ENCODE measurements at regions not wholly inside any gene's neighbourhood (a gene's known extent, or its start where the extent isn't known, plus 50 kb on each side); places are given as distances from the start of the nearest gene placed in this dataset.

GRCh38 chr10:121356183-121356582, 242.1 kb downstream of the FGFR2 start:
- TF ChIP-seq CTCF (IDR thresholded peaks at IDR 0.05; ENCODE audit: low read depth, low read length), result no peak
- no peak for DNase-seq (ENCODE audit: low read depth in 2 of 2)
- no peak overlapping the region for H3K4me3 ChIP-seq (replicated peaks in 1 of 2; ENCODE audit: low read depth in 2 of 2, low read length in 2 of 2)

GRCh38 chr10:121357401-121357800, 240.8 kb downstream of the FGFR2 start:
- no peak for TF ChIP-seq CTCF (IDR thresholded peaks at IDR 0.05; ENCODE audit: low read depth, low read length)
- no peak for DNase-seq (ENCODE audit: low read depth in 2 of 2)

GRCh38 chr10:121362026-121362425, 236.2 kb downstream of the FGFR2 start:
- no peak for DNase-seq (ENCODE audit: low read depth in 2 of 2)
- no peak overlapping the region for H3K4me3 ChIP-seq (replicated peaks in 1 of 2; ENCODE audit: low read depth in 2 of 2, low read length in 2 of 2)
- TF ChIP-seq CTCF (IDR thresholded peaks at IDR 0.05; ENCODE audit: low read depth, low read length), result no peak

More at GRCh38 chr10:121357401-121357800, 240.8 kb downstream of the FGFR2 start:
- no peak overlapping the region for H3K4me3 ChIP-seq (replicated peaks in 1 of 2; ENCODE audit: low read depth in 2 of 2, low read length in 2 of 2)

- no peak for DNase-seq (ENCODE audit: low read depth in 2 of 2)
- TF ChIP-seq CTCF (IDR thresholded peaks at IDR 0.05; ENCODE audit: low read depth, low read length), result no peak
- no peak overlapping the region for H3K4me3 ChIP-seq (replicated peaks in 1 of 2; ENCODE audit: low read depth in 2 of 2, low read length in 2 of 2)
These were observed 232.7 kb downstream of the FGFR2 start for GRCh38 chr10:121365566-121365965.

- no peak overlapping the region for H3K4me3 ChIP-seq (replicated peaks in 1 of 2; ENCODE audit: low read depth in 2 of 2, low read length in 2 of 2)
- TF ChIP-seq CTCF (IDR thresholded peaks at IDR 0.05; ENCODE audit: low read depth, low read length), result no peak
- DNase-seq (ENCODE audit: low read depth in 2 of 2), result no peak
These were observed 229.8 kb downstream of the FGFR2 start for GRCh38 chr10:121368347-121369025.

- no peak for TF ChIP-seq CTCF (IDR thresholded peaks at IDR 0.05; ENCODE audit: low read depth, low read length)
- no peak overlapping the region for H3K4me3 ChIP-seq (replicated peaks in 1 of 2; ENCODE audit: low read depth in 2 of 2, low read length in 2 of 2)
- DNase-seq (ENCODE audit: low read depth in 2 of 2), result no peak
These were observed 228.6 kb downstream of the FGFR2 start for GRCh38 chr10:121369616-121370015.

- H3K4me3 ChIP-seq (replicated peaks in 1 of 2; ENCODE audit: low read depth in 2 of 2, low read length in 2 of 2), result no peak overlapping the region
- DNase-seq (ENCODE audit: low read depth in 2 of 2), result no peak
- no peak for TF ChIP-seq CTCF (IDR thresholded peaks at IDR 0.05; ENCODE audit: low read depth, low read length)
These were observed 226.4 kb downstream of the FGFR2 start for GRCh38 chr10:121371836-121372235.

Measured in cardiac fibroblast (primary cell).